ENCODE measurements at regions not wholly inside any gene's neighbourhood (a gene's known extent, or its start where the extent isn't known, plus 50 kb on each side); places are given as distances from the start of the nearest gene placed in this dataset.

DNA sequence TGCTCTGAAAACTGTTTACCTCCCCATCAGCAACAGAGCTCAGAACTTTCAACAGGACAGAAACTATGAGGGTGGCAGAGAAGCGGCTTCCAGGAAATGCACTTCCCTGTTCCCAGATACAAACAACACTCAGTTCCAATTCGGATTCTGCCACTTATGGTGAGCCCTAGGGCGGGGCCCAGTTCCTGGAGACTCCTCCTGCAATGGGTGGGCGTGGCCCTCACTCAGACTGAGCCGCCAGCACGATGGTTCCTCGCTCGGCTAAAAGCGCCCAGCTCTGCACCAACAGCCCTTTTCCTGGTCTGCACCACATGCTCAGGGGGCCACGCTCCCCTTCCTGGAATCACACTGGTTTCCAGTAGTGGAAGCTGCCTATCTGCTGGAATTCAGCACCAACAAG lies 314.1 kb downstream of the CTTN start:
- TF ChIP-seq, protein P1, sequence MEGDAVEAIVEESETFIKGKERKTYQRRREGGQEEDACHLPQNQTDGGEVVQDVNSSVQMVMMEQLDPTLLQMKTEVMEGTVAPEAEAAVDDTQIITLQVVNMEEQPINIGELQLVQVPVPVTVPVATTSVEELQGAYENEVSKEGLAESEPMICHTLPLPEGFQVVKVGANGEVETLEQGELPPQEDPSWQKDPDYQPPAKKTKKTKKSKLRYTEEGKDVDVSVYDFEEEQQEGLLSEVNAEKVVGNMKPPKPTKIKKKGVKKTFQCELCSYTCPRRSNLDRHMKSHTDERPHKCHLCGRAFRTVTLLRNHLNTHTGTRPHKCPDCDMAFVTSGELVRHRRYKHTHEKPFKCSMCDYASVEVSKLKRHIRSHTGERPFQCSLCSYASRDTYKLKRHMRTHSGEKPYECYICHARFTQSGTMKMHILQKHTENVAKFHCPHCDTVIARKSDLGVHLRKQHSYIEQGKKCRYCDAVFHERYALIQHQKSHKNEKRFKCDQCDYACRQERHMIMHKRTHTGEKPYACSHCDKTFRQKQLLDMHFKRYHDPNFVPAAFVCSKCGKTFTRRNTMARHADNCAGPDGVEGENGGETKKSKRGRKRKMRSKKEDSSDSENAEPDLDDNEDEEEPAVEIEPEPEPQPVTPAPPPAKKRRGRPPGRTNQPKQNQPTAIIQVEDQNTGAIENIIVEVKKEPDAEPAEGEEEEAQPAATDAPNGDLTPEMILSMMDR (conservative IDR thresholded peaks at IDR 0.05 in 1 of 2, IDR thresholded peaks at IDR 0.05 in 1 of 2; ENCODE audit: low read depth in 1 of 2, low read length in 2 of 2): no peak
- TF ChIP-seq EZH2 (IDR thresholded peaks at IDR 0.05; ENCODE audit: low read length, missing control alignments): no peak
